HCT116 (cell line): ENCODE measurements at regions not wholly inside any gene's neighbourhood (a gene's known extent, or its start where the extent isn't known, plus 50 kb on each side); places are given as distances from the start of the nearest gene placed in this dataset.

Experiments
- EGR1 ChIP-seq: IDR thresholded peaks from 2 replicates; pipeline ENCODE4 v1.6.1; 2012; ENCODE audit warnings: low read depth
- EZH2phosphoT487 ChIP-seq: fragments of 200-600 bp; IDR thresholded peaks from 2 replicates; pipeline ENCODE4 v1.6.1; 2018; ENCODE audit warnings: antibody characterized with exemption, borderline replicate concordance
- FOSL1 ChIP-seq: IDR thresholded peaks from 2 replicates; pipeline ENCODE4 v1.6.1; 2012; ENCODE audit warnings: low read depth
- POLR2A ChIP-seq: IDR thresholded peaks from 2 replicates; pipeline ENCODE4 v1.7.0; 2011; ENCODE audit warnings: borderline replicate concordance; ENCODE audit not compliant: insufficient read depth, insufficient read length; ENCODE audit errors: extremely low read depth
- POLR2AphosphoS5 ChIP-seq: IDR thresholded peaks from 2 replicates; pipeline ENCODE4 v1.6.1; 2011; ENCODE audit warnings: mild to moderate bottlenecking, low read depth, low read length, moderate library complexity
- RAD21 ChIP-seq: IDR thresholded peaks from 2 replicates; pipeline ENCODE4 v1.6.1; 2012; ENCODE audit warnings: low read depth, mild to moderate bottlenecking
- SRF ChIP-seq: IDR thresholded peaks from 2 replicates; pipeline ENCODE4 v1.6.1; 2012; ENCODE audit warnings: low read depth
- ZFX ChIP-seq: fragments of 450-650 bp; IDR thresholded peaks from 2 replicates; pipeline ENCODE4 v1.6.1; 2017
- TF ChIP-seq, protein P1 (sequence below), 3 experiments: fragments of 200-600 bp in 1 of 3; sonication (generic) in 1 of 3; IDR thresholded peaks in 2 of 3; conservative IDR thresholded peaks in 1 of 3; 2 replicates each; pipeline ENCODE4 v1.5.1; 2012 to 2017; ENCODE audit warnings: low read depth in 2 of 3, low read length in 2 of 3, antibody characterized with exemption in 1 of 3, borderline replicate concordance in 1 of 3, control low read depth in 1 of 3, mild to moderate bottlenecking in 1 of 3, mixed read lengths in 1 of 3, mixed run types in 1 of 3, moderate library complexity in 1 of 3; ENCODE audit not compliant: insufficient read depth in 1 of 3

- TF ChIP-seq SRF: no peak
- TF ChIP-seq POLR2AphosphoS5: no peak
- TF ChIP-seq, protein P1, sequence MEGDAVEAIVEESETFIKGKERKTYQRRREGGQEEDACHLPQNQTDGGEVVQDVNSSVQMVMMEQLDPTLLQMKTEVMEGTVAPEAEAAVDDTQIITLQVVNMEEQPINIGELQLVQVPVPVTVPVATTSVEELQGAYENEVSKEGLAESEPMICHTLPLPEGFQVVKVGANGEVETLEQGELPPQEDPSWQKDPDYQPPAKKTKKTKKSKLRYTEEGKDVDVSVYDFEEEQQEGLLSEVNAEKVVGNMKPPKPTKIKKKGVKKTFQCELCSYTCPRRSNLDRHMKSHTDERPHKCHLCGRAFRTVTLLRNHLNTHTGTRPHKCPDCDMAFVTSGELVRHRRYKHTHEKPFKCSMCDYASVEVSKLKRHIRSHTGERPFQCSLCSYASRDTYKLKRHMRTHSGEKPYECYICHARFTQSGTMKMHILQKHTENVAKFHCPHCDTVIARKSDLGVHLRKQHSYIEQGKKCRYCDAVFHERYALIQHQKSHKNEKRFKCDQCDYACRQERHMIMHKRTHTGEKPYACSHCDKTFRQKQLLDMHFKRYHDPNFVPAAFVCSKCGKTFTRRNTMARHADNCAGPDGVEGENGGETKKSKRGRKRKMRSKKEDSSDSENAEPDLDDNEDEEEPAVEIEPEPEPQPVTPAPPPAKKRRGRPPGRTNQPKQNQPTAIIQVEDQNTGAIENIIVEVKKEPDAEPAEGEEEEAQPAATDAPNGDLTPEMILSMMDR (IDR thresholded peaks at IDR 0.05 in 2 of 3, conservative IDR thresholded peaks at IDR 0.05 in 1 of 3; ENCODE audit: borderline replicate concordance in 1 of 3, insufficient read depth in 1 of 3, low read depth in 2 of 3, low read length in 2 of 3): no peak
- TF ChIP-seq EGR1: no peak
- TF ChIP-seq POLR2A: no peak
- no peak for TF ChIP-seq FOSL1
- TF ChIP-seq RAD21: no peak
- no peak for TF ChIP-seq EZH2phosphoT487
- no peak for TF ChIP-seq ZFX
Observed at GRCh38 chr11:24206511-24206910, 290.3 kb upstream of the LUZP2 start.
